HG02588 (cell line): ENCODE measurements at regions not wholly inside any gene's neighbourhood (a gene's known extent, or its start where the extent isn't known, plus 50 kb on each side); places are given as distances from the start of the nearest gene placed in this dataset.

Experiments used
- ATAC-seq: cut with Tn5 transposase; IDR thresholded peaks from one replicate; pipeline ENCODE4 v1.9.1; 2021; ENCODE audit warnings: mild to moderate bottlenecking, moderate library complexity; ENCODE audit not compliant: unreplicated experiment

GRCh38 chr1:87712261-87713010, 383.8 kb downstream of the LMO4 start:
- ATAC-seq, result no peak

- no peak for ATAC-seq
Measured at GRCh38 chr1:87714278-87714677, 385.6 kb downstream of the LMO4 start.

GRCh38 chr1:87715052-87715451, 386.4 kb downstream of the LMO4 start:
- no peak for ATAC-seq

- no peak for ATAC-seq
Measured at GRCh38 chr1:87715471-87715870, 386.8 kb downstream of the LMO4 start.

GRCh38 chr1:87717157-87717670, 388.5 kb downstream of the LMO4 start:
- ATAC-seq, result no peak

GRCh38 chr1:87718241-87718950, 389.7 kb downstream of the LMO4 start:
- no peak for ATAC-seq

GRCh38 chr1:87719658-87720057, 391.0 kb downstream of the LMO4 start:
- ATAC-seq, result no peak

GRCh38 chr1:87720561-87720960, 391.9 kb downstream of the LMO4 start:
- no peak for ATAC-seq

- ATAC-seq, result no peak
Measured at GRCh38 chr1:87723193-87723592, 394.5 kb downstream of the LMO4 start.

- ATAC-seq, result no peak
Measured at GRCh38 chr1:87728169-87728568, 399.5 kb downstream of the LMO4 start.

- ATAC-seq, result no peak
Measured at GRCh38 chr1:87730274-87731216, 401.9 kb downstream of the LMO4 start.

GRCh38 chr1:87733386-87733785, 404.7 kb downstream of the LMO4 start:
- no peak for ATAC-seq

- ATAC-seq, result no peak
Measured at GRCh38 chr1:87735750-87736149, 407.1 kb downstream of the LMO4 start.

- no peak for ATAC-seq
Measured at GRCh38 chr1:87739141-87739540, 410.5 kb downstream of the LMO4 start.

GRCh38 chr1:87739704-87740103, 411.0 kb downstream of the LMO4 start:
- no peak for ATAC-seq

GRCh38 chr1:87743256-87743655, 414.6 kb downstream of the LMO4 start:
- ATAC-seq, result no peak

- no peak for ATAC-seq
Measured at GRCh38 chr1:87744056-87744455, 415.4 kb downstream of the LMO4 start.

GRCh38 chr1:87744763-87745162, 416.1 kb downstream of the LMO4 start:
- ATAC-seq, result no peak

- no peak for ATAC-seq
Measured at GRCh38 chr1:87753366-87753765, 424.7 kb downstream of the LMO4 start.

GRCh38 chr1:87754139-87754538, 425.5 kb downstream of the LMO4 start:
- no peak for ATAC-seq

- ATAC-seq, result no peak
Measured at GRCh38 chr1:87757676-87758075, 429.0 kb downstream of the LMO4 start.
